ENCODE measurements at regions not wholly inside any gene's neighbourhood (a gene's known extent, or its start where the extent isn't known, plus 50 kb on each side); places are given as distances from the start of the nearest gene placed in this dataset.
"Not testable (repeated sequence)": the region's sequence is repeated elsewhere in the genome, so short reads cannot be mapped to it uniquely, and the experiment has no call there.

DNA sequence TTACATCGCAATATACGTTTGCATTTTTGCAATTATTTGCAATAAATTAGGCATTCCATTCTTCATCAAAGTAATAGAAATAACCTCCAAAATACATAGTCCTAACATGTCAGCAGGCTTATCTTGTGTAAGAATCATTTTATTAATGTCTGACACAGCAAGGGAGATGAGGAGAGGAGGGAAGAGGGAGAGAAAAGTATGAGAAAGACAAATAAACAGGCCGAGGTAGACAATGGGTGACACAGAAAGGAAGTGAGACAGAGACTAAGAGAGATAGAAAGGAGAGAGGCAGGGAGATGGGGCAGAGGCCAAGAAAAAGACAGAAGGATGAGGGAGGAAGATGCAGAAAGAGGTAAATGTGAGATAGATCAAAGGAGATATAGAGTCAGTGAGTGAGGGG lies 50.3 kb upstream of the CYP2B6 start:
- not testable (repeated sequence) for DNase-seq; H3K9me2 ChIP-seq (replicated peaks; ENCODE audit: insufficient read depth, low read length); H3K4me3 ChIP-seq (ENCODE audit: low read length); H3K27ac ChIP-seq (ENCODE audit: low read length); H3K9ac ChIP-seq (ENCODE audit: low read length); H4K20me1 ChIP-seq (ENCODE audit: insufficient read depth, low read length); H2AFZ ChIP-seq (ENCODE audit: low read length); H3K79me2 ChIP-seq (ENCODE audit: low read length); H3F3A ChIP-seq (ENCODE audit: insufficient read depth, low read length); H3K9me3 ChIP-seq (replicated peaks; ENCODE audit: insufficient read depth, low read length); H3K4me2 ChIP-seq (ENCODE audit: low read depth, low read length); H3K36me3 ChIP-seq (replicated peaks; ENCODE audit: insufficient read depth, low read length); H3K4me1 ChIP-seq (ENCODE audit: low read length)
- peaks cover 78% of the 10 kb centered on the region for H3K27me3 ChIP-seq (replicated peaks; ENCODE audit: insufficient read depth, low read length)

DNA sequence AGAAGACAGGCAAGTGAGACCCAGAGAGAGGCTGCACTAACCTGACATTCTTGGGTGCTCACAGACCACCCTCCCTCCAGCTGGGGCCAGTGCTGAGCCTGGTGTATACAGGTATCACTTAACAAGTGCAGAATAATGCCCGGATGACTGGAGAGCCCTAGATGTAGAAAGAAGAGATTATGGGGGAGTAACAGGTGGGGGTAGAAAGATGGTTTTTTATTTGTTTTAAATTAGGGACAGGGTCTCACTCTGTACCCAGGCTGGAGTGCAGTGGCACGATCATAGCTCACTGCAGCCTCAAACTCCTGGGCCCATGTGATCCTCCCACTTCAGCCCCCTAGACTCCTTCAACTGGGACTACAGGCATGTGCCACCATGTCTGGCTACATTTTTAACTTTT lies 53.1 kb upstream of the CYP2B6 start:
- H3K9ac ChIP-seq (ENCODE audit: low read length); H4K20me1 ChIP-seq (ENCODE audit: insufficient read depth, low read length); H3K4me2 ChIP-seq (ENCODE audit: low read depth, low read length); DNase-seq; H2AFZ ChIP-seq (ENCODE audit: low read length); H3K9me2 ChIP-seq (replicated peaks; ENCODE audit: insufficient read depth, low read length); H3K27ac ChIP-seq (ENCODE audit: low read length); H3K9me3 ChIP-seq (replicated peaks; ENCODE audit: insufficient read depth, low read length); H3K79me2 ChIP-seq (ENCODE audit: low read length); H3K4me1 ChIP-seq (ENCODE audit: low read length); H3K4me3 ChIP-seq (ENCODE audit: low read length); H3K36me3 ChIP-seq (replicated peaks; ENCODE audit: insufficient read depth, low read length); H3F3A ChIP-seq (ENCODE audit: insufficient read depth, low read length): not testable (repeated sequence)
- peaks cover 62% of the 10 kb centered on the region for H3K27me3 ChIP-seq (replicated peaks; ENCODE audit: insufficient read depth, low read length)

DNA sequence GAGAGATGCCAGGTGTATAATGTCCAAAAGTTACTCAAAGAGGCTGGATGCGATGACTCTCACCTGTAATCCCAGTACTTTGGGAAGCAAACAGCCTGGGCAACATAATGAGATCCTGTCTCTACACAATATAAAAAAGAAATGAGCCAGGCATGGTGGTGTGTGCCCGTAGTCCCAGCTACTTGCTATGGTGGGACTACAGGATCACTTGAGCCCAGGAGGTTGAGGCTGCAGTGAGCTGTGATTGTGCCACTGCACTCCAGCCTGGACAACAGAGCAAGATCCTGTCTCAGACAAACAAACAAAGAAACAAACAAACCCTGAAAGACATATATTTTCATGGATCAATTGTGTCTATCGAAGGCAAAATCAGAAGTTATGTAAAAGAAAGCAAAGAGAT lies 54.3 kb upstream of the CYP2B6 start:
- Histone ChIP-seq H3K79me2 (ENCODE audit: low read length) (no peaks in the 10 kb centered on the region), H3K9me2 (replicated peaks; ENCODE audit: insufficient read depth, low read length) (no peaks in the 10 kb centered on the region), H3F3A (ENCODE audit: insufficient read depth, low read length) (no peaks in the 10 kb centered on the region), H3K36me3 (replicated peaks; ENCODE audit: insufficient read depth, low read length) (no peaks in the 10 kb centered on the region), H3K9ac (ENCODE audit: low read length) (no peak overlapping the region), H4K20me1 (ENCODE audit: insufficient read depth, low read length) (no peaks in the 10 kb centered on the region), H3K4me1 (ENCODE audit: low read length) (no peaks in the 10 kb centered on the region), H3K4me3 (ENCODE audit: low read length) (no peak overlapping the region), H3K27me3 (replicated peaks; ENCODE audit: insufficient read depth, low read length) (peaks cover 62% of the 10 kb centered on the region), H2AFZ (ENCODE audit: low read length) (no peak overlapping the region), H3K9me3 (replicated peaks; ENCODE audit: insufficient read depth, low read length) (no peaks in the 10 kb centered on the region), H3K27ac (ENCODE audit: low read length) (no peak overlapping the region), H3K4me2 (ENCODE audit: low read depth, low read length) (no peak overlapping the region)
- no peak for DNase-seq
- TF ChIP-seq EZH2 (optimal IDR thresholded peaks at IDR 0.05; ENCODE audit: low read depth, low read length) = no peak
- TF ChIP-seq, protein P1, sequence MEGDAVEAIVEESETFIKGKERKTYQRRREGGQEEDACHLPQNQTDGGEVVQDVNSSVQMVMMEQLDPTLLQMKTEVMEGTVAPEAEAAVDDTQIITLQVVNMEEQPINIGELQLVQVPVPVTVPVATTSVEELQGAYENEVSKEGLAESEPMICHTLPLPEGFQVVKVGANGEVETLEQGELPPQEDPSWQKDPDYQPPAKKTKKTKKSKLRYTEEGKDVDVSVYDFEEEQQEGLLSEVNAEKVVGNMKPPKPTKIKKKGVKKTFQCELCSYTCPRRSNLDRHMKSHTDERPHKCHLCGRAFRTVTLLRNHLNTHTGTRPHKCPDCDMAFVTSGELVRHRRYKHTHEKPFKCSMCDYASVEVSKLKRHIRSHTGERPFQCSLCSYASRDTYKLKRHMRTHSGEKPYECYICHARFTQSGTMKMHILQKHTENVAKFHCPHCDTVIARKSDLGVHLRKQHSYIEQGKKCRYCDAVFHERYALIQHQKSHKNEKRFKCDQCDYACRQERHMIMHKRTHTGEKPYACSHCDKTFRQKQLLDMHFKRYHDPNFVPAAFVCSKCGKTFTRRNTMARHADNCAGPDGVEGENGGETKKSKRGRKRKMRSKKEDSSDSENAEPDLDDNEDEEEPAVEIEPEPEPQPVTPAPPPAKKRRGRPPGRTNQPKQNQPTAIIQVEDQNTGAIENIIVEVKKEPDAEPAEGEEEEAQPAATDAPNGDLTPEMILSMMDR (IDR thresholded peaks at IDR 0.05; ENCODE audit: low read length) = no peak
- no peak for TF ChIP-seq EZH2phosphoT487 (IDR thresholded peaks at IDR 0.05; ENCODE audit: low read length)

DNA sequence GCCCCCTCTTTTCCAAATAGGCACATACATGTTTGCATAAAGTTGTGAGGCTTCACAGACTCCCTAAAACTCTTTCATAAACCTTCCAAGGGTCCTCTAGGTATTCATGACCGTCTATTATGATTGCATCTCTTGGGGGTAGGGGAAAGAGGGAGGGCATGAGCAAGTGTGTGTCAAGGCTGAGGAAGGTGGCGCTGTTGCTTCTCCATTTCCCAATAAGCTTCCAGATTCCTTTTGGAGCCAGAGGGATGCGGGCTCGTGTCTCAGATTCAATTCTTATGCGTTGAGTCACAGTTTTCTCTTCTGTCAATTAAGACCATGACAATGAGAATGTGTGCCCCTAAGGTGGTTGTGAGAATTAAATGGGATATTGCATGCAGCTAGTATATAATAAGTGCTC lies 51.0 kb upstream of the CYP2A7 start:
- no peaks in the 10 kb centered on the region for H3K36me3 ChIP-seq (replicated peaks; ENCODE audit: insufficient read depth, low read length)
- H3K9me3 ChIP-seq (replicated peaks; ENCODE audit: insufficient read depth, low read length) = no peaks in the 10 kb centered on the region
- no peak for DNase-seq
- no peak overlapping the region for H3K4me2 ChIP-seq (ENCODE audit: low read depth, low read length)
- H3K9ac ChIP-seq (ENCODE audit: low read length) = no peak overlapping the region
- H3K9me2 ChIP-seq (replicated peaks; ENCODE audit: insufficient read depth, low read length) = no peaks in the 10 kb centered on the region
- no peaks in the 10 kb centered on the region for H3K79me2 ChIP-seq (ENCODE audit: low read length)
- no peaks in the 10 kb centered on the region for H4K20me1 ChIP-seq (ENCODE audit: insufficient read depth, low read length)
- H3K27me3 ChIP-seq (replicated peaks; ENCODE audit: insufficient read depth, low read length) = peaks cover 70% of the 10 kb centered on the region
- H3K27ac ChIP-seq (ENCODE audit: low read length) = no peak overlapping the region
- H3K4me3 ChIP-seq (ENCODE audit: low read length) = no peak overlapping the region
- TF ChIP-seq EZH2 (optimal IDR thresholded peaks at IDR 0.05; ENCODE audit: low read depth, low read length) = no peak
- TF ChIP-seq, protein P1 (IDR thresholded peaks at IDR 0.05; ENCODE audit: low read length) = no peak
- TF ChIP-seq EZH2phosphoT487 (IDR thresholded peaks at IDR 0.05; ENCODE audit: low read length) = no peak
- H3K4me1 ChIP-seq (ENCODE audit: low read length) = no peaks in the 10 kb centered on the region
- no peaks in the 10 kb centered on the region for H3F3A ChIP-seq (ENCODE audit: insufficient read depth, low read length)
- H2AFZ ChIP-seq (ENCODE audit: low read length) = no peak overlapping the region

Measured in MM.1S (cell line).